Hepatic stellate cell (primary cell): ENCODE measurements at regions not wholly inside any gene's neighbourhood (a gene's known extent, or its start where the extent isn't known, plus 50 kb on each side); places are given as distances from the start of the nearest gene placed in this dataset.

Source experiments
- DNase-seq: peaks from one replicate; pipeline ENCODE4 v3.0.0; 2011; ENCODE audit warnings: low spot score

DNA sequence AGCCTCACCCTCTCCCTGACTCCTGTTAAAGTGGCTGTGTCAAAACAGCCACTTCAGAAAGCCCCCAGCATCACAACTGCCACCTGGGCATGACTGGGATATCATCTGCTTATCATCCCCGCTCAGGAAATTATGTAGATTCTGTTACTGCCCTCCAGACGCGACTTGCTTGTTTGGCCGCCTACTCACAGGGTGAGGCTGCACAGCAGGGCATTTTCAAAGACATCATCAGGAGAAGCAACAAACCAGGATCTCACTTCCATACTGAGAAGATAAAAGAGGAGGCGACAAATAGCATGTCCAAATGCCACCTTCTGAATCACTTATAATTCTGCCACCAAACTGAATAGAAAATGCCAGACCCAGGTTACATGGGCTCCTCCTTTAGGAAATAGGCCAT, 94.8 kb downstream of the MIS18A start:
- DNase-seq: no peak

DNA sequence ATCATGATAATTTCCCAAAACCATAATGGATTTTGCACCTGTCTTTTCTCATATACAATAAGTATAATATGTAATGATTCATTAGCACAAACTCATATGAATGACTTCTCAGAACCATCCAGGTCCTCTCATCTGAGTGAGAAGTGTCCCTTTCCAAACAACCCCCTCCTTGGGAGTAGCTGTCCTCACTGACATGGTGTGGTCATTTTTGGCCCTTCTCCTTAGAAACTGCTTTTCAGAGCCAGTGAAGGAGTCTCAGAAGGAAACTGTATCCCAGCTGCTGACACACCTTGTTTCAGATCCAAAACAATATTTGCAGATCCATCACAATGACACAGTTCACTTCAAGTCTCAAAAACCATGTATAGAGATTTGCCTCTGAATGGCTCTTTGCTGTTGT, 95.5 kb downstream of the MIS18A start:
- no peak for DNase-seq

DNA sequence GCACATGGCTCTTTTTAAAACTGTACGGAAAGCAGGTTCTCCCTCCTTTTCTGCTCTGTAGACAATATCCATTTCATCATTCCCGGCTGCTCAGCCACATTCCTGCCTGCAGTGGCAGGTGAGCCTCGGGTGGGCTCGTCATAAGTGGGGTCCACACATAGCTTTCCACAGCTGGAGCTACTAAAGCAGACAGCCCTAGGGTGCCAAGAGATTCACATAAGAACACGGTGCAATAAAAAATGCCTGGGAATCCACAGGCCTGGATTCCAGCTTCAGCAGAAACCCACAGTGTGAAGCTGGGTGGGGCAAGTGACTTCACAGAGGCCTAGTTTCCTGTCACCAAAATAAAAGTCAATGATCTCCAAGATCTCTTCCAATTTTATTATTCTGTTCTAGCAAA, 96.4 kb downstream of the MIS18A start:
- DNase-seq: no peak

DNA sequence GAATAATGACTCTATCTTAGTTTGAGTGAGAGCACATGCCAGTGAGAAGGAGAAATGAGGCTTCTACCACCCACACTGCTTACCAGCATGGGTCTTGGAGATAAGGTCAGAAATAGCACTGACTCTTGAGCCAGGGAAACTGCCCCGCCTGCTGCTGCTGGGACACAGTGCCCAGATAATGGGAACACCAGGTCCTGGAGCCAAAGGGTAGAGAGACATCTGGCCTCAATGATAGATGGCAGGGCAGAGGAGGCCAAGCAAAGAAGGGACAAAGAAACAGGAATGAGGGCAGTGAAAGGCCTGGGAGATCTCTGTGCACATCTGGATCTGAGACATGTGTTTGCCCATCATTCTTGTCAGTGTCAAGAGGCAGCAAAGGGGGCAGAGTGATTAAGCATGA, 97.4 kb downstream of the MIS18A start:
- no peak for DNase-seq

DNA sequence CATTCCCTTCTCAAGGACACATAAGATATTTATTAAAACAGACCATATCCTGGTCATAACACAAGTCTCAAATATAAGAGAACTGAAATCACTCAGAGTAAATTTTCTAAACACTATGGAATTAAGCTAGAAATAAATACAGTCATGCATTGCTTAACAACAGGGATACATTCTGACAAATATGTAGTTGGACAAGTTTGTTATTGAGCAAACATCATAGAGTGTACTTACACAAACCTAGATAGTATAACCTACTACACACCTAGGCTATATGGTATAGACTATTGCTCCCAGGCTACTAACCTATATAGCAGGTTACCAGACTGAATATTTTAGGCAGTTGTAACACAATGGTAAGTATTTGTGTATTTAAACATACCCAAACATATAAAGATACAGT, 104.0 kb downstream of the MIS18A start:
- DNase-seq: no peak

DNA sequence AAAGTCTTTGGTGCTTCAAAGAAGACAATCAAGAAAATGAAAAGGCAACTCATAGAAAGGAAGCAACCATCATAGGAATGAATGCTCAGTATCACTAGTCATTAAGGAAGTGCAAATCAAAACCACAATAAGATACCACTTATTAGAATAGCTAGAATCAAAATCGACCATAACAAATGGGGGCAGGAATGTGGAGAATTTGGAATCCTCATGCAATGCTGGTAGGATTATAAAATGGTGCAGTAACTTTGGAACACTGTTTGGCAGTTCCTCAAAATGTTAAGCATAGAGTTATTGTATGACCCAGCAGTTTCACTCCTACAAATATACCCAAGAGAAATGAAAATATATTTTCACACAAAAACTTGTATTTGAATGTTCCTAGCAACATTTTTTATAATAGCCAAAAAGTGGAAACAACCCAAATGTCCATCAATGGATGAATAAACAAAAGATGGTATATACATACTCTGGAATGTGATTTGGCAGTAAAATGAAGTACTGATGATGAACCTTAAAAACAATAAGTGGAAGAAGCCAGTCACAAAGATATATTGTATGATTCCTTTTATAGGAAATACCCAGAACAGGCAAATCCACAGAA, 105.6 kb downstream of the MIS18A start:
- no peak for DNase-seq

DNA sequence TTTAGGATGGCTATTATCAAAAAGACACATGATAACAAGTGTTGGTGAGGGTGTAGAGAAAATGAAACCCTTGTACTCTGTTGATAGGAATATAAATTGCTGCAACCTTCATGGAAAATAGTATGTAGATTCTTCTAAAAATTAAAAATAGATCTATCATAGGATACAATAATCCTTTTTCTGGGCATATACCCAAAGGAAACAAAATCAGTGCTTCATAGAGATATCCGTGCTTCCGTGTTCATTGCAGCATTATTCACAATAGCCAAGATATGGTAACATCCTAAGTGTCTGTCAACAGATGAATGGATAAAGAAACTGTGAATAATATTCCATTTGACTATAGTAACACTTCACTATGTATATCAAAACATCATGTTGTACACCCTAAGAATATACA, 106.7 kb downstream of the MIS18A start:
- no peak for DNase-seq

DNA sequence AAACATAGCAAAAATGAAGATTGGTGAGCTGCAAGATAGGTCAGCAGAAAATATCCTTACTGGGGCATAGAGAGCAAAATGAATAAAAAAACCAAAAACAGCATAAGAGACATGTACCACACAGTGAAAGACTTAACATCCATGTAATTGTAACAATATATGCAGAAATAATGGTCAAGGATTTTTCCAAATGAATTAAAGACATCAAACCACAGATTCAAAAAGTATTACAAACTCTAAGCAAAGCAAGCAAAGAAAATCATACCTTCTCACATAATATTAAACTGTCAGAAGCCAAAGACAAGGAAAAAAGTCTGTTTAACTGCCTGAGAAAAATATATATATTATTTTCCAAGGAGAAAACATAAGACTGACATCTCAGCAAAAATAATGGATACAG, 111.3 kb downstream of the MIS18A start:
- DNase-seq: no peak

DNA sequence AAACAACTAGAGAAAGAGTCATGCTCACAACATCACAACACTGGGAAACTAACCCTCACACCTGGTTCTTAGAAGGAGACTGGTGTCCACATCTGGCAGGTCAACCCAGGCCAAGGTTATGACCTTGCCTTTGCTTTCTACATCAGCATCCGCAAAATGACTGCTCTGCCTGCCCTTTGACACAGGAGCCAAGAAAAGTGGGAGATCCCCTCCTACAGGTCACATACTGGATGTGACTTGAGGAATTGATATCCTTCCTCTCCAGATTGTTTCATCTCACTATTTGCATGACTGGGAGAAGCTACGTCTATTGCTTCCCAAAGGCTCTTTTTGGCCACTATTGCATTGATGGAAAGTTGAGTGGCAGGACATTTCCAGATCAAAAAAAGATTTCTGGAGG, 115.5 kb downstream of the MIS18A start:
- no peak for DNase-seq

DNA sequence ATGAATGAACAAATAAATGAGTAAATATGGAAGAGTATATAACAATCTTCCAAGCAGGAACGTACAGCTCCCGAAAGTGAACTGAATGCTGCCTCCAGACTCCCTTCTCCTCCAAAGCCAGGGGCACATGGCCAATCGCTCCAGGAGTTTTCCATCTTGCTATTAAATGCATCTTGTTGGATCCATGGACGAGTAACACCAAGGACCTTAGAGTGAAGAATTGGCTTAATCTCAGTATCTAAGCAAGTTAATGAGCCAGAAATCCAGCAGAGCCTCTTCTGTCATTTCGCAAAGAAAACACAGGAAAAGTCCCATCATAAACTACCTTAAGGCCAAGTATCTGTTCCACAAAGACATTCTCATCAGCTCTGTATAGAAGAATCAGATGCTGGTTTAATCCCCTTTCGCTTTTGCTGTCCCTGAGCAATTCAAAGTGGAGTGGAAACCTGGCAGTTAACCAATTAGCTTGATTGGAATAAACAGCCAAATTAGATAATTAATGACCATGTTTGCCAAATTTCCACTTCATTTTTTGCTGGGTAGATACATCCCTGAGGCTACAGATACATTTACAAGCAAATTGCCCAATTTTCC, 116.0 kb downstream of the MIS18A start:
- no peak for DNase-seq

DNA sequence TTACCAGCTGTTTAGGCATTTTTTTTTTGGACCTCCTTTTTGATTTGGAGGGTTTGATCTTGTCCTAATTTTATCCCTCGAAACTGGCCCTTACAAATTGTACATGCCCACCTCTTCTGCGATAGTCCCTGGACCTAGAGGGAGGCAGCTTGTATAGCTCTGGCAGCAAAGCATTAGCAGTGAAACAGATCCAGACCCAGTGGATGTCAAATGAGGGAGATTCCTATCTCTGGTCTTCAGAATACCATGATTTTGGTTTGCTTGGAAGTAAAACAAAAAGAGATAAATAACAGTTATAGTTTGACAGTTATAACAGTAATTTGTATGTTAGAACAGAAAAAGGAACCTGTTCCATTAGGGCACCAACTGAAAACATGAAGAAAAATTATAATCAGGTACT, 123.6 kb downstream of the MIS18A start:
- DNase-seq: no peak

DNA sequence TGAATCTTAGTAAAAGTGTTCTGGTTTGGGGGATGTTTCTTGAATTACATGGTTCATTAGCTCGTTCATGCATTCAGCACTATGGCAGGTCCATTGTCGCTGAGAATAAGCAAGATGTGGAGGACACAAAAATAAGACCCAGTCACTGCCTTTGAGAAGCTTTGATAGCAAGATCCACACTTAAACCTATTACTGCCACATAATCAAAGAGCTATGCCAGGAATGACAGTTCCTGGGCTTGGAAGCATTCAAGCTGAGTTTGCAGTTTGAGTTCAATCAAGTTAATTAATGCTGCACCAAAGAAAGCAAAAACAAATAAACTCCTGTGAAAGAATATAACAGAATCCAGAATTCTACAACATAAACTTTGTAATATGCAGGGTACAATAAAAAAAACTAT, 131.8 kb downstream of the MIS18A start:
- DNase-seq: no peak

DNA sequence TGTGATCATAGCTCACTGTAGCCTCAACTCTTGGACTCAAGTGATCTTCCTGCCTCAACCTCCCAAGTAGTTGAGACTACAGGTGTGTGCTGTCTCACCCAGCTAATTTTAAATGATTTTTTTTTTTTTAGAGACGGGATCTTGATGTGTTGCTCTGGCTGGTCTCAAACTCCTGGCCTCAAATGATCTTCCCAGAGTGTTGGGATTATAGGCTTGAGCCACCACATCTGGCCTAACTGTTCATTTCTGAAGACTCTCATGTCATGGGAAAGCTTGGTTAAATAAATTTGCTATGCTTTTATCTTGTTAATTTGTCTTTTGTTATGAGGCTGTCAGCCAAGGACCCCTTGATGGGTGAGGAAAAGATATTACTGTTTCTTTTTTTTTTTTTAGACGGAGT, 134.0 kb downstream of the MIS18A start:
- DNase-seq: no peak

DNA sequence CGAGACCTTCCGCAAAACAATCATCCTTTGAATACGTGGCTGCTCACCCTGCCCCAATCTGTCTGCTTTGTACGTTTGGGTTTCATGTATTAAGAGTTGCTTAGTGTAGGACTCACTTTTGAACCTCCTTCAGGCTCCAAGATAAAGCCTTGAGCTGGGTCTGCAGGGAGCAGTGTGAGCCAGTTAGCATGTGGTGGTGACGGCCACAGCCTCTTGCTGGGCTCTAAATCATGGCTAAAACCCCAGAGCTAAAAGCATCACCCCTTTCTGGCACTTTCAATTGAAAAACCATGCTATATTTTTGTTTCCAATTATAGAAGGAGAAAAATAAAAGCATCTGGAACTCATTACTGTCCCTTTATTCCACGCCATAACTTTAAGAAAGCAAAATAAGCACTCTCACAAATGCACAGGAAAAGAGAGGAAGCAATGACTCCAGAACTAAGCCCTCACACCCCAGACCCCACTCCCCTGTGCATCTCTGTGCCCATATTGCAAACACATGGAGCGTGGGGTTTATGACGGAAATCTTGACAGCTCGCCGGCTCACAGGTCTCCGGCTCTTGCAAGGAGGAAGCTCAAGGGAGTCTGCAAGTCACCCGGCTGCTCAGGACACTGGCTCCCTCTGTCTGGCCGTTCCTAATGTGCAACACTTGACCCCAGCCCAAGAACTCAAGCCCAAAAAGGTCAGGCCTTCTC, 135.5 kb downstream of the MIS18A start:
- DNase-seq: no peak

DNA sequence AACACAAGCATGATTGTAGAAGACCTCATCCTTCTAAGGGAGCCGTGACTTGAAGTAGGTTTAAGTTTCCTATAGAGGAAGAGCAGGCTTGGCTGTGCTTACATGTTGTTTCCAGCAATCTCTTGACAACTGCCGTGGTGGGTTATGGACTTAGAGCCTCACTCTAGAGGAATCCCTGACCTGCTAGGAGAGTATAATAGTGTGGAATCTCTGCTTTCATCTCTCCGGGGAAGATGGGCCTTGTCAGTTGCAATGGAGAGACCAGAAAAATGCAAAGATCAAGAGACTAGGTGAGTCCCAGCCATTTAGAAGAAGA, 137.6 kb downstream of the MIS18A start:
- no peak for DNase-seq

DNA sequence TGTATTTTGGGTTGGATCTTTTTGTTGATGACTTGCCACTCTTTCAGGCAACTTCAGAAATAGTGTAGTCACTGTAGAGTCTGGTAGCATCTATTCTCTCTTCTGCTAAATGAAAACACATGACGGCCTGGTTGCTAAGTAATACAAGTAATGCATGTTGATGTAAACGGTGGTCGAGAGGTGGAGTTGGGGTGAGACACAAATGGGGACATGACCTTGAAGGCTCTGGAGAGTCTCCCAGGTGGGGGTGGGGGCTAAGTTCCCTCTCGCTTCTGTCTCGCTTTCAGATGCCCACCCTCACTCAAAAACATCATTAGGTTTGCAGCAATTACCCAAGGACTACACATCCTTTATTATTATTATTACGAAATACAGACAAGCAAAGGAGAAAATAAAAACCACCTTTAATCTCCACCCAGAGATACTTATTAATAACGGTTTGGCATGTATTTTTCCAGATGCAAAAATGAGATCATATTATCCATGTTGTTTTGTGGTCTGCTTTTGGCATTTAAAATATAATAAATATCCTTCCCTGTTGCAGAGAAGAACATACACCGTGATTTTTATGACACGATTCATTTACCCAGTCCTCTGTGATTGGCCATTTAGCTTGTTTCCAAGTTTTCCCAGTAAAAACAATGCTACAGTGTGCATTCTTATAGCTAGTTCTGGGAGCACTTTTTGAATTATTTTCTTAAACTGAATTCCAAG, 138.1 kb downstream of the MIS18A start:
- no peak for DNase-seq

DNA sequence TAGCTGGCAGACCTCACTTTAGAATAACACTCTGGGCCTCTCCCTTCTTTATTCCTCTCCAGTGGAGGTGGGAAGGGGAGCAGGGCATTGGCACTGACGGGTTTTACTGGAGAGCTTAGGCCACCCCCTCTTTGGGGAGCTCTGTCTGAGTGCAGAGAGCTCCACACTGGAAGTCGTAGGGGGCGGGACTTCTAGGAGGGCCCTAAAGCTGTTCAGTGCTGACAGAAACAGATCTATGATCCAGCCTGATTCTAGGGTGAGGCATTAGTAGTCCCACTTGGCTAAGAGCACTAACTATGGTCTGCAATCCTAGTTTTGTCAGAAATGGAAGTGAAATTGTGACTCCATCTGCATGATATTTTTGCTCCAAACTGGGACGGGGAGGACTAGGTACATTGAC, 138.7 kb downstream of the MIS18A start:
- DNase-seq: no peak

DNA sequence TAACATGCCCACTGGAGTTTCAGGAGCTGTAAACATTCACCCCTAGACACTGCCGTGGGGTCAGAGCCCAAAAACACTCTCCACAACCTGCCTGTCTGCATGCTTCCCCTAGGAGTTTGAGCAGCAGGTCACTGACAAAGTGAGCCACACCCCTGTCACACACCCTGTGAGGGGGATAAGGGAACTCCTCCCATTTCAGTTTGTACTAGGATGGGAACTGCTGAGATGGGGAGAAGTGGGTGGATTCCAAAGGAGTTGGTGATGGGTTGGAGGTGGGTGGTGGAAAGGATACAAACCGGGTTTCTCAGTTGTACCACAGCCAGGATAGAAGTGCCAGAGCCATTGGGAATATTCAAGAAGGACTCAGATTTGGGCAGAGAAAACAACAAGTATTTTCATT, 140.2 kb downstream of the MIS18A start:
- DNase-seq: no peak

DNA sequence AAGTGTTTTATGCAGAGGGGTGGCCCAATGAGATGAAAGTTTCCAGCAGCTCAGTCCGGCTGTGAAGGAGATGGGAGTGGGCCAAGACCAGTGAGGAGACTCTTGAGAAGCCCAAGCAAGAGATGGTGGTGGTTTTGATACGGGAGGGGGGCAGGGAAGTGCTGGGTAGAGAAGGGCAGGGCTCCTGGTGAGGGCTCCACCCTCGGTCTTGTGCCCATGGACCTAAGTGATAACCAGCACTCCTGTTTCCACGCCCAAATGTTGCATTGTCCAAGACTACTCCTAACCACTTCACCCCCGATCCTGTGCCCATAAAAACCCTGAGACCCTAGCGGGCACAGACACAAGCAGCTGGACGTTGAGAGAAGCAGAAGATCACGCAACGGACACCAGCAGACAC, 140.9 kb downstream of the MIS18A start:
- DNase-seq: no peak

DNA sequence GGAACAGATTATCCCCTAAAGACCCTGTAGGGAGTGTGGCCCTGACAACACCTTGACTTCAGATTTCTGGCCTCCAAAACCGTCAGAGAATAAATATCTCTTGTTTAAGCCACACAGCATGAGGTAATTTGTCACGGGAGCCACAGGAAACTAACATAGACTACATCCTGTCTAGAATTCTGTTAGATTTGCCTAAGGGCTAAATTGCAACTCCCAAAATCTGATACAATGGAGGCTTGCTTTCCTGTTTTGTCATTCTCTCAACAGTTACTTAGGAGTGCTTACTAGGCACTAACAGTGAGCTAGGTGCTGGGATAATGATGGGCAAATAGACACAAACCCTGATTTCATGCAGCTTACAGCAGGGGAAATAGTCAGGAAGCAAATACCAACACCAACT, 141.6 kb downstream of the MIS18A start:
- DNase-seq: no peak

DNA sequence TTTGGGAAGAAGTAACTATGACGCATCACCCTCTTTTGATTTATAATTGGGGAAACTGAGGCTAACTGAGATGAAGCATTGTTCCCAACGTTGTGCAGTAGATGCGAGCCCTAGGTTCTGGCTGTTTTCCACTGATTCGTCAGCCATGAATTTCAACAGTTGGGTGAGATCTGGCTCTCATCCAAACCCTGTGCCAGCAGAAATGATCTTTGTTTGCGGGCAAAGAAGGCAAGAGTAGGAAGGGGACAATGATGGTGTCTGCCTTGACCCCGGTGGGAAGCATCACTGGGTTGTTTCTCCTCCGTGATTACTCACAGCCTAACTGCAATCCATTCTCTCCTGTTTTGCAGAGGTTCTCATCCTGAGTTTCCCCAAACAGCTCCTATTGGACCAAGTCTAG, 142.3 kb downstream of the MIS18A start:
- no peak for DNase-seq

DNA sequence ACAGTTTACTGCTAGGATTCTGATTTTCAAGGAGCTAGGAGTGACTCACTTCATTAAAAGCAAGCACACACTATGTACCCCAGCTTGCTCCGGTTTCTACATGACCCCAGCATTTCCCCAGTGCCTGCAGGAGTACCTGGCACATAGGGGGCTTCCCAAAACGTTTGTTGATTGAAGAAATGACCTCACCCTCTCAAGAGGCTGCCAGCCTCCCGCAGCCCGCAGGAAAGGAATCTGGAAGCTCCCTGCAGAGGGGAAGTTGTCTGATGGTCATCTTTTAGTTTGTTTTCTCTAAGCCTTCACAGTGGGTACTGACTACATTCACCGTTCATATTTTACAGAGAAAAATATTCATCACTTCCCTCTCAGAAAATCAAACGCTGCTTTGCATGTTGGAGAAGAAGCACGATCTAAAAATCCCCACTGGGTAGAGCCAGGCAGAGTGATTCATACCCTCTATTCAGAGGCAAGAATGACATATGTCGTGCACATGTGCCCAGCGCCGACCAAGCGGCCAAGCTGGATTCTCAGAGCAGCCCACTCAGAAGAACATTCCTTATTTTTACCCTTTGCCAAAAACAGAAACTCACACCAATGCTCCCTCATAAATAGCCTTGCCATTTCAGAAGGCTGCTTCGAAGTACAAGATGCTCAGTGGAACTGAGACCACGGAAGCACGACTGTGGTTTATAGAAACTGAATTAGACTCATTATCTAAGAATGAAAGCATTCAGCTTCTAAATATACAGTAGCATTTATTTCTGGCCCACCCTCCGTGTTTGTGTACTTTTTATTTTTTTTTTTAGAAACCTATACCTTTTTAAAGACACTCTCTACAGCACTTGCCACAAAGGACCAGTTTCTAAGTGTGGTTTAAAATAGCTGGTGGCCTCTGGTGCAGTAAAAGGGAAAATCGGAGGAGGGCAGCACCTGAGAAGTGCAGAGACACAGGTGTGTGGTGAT, 143.2 kb downstream of the MIS18A start:
- DNase-seq: no peak
